HPDE6-E6E7 (cell line): ENCODE measurements at regions not wholly inside any gene's neighbourhood (a gene's known extent, or its start where the extent isn't known, plus 50 kb on each side); places are given as distances from the start of the nearest gene placed in this dataset.

Source experiments
- DNase-seq: peaks from one replicate; pipeline ENCODE4 v3.0.0; 2011; ENCODE audit warnings: missing footprints; ENCODE audit errors: extremely low spot score

DNA sequence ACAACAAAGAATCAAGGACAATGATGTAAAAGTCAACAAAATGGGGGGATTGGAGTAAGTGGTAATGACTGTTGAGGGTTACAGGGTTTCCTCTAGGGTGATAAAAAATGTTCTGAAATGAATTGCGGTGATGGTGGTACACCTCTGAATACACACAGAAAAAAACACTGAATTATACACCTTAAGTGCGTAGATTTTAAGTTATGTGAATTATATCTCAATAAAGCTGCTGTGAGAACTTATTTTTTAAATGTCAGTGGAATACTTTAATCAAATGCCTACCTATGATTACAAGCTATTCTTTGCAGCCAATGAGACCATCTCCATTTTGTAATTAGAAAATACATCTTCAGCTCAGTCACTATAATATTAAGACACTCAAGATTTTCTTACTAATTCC, 53.5 kb downstream of the ZNF608 start:
- DNase-seq, result no peak

DNA sequence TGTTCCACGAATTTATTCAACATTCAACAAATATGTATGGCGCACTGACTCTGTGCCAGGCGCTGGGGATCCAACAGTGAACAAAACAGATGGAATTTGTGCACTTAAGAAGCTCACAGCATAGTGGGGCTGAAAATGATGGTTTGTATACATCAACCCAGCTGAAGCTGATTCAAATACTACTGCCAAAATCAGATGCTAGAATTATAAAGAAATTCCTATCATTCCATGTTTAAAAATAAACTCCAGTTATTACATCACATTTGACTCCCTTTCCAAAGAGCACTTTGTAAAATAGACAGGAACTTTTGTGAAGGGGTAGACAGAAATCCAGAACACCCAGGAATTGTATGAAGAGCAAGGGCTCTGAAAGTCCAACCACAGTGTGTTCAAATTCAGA, 54.1 kb downstream of the ZNF608 start:
- DNase-seq, result no peak

DNA sequence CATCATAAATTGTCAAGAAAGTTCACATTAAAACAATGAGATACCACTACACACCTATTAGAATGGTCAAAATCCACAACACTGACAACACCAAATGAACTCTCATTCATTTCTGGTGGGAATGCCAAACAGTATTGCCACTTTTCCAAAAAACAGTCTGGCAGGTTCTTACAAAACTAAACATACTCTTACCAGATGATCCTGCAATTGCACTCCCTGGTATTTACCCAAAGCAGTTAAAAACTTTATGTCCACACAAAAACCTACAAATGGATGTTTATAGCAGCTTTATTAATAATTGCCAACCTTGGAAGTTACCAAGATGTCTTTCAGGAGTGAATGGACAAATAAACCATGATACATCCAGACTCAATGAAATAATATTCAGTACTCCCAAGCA, 56.8 kb downstream of the ZNF608 start:
- no peak for DNase-seq

DNA sequence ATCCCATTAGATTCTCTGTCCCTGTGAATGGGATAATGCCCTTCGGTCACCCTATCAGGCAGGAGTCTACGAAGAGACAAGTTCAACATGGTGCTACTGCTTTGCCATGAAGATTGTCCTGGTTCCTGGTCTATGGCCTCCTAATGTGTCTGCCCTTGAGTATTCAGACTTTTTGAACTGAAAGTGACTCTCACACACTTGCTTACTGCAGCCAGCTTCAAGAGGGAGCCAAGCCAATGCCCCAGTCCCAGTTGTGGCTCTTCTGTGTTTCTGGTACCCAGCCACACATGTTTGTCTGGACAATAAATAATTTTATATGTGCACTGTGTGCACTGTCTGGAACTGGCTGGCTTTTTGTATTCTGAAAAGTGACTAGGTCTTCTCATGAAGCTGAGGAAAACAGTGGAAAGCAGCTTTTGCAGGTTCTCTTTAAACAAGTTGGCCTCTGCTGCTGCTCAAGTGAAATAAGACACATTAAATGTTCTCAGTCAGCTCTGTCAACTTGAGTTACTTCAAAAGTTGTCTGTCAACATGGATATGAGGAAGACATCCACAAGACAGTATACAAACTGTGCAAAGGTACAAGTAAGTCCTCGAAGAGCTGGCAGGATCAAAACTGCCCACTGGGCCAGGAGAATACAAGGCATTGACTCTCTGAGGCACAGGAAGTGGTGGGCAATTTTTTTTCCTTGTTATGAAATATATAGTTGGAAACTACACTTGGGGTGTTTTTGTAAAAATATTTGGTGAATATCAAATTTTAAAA, 60.0 kb downstream of the ZNF608 start:
- DNase-seq, result no peak

DNA sequence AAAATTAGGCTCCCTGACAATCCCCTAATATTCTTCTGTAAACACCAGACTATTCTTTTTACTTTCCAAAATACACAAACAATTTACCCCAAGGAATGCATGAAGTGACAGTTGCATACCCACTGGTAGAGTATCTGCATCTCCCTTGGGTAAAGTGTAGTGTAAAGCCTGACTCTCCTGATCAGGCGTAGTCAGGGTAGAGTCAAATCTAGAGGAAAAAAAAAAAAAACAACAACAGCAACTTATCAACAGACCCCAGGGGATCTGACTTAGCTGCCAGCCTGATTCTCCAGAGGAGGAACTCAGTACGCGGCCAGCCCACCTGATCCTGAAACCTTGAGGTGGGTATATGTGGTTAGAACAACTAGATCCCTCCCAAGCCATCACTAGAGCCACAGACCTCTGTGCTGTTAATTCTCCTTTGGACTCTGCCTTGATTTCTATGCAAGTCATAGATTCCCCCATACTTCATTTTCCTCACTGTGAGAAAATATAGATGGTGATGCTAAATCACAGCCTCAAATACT, 61.0 kb downstream of the ZNF608 start:
- DNase-seq, result no peak

DNA sequence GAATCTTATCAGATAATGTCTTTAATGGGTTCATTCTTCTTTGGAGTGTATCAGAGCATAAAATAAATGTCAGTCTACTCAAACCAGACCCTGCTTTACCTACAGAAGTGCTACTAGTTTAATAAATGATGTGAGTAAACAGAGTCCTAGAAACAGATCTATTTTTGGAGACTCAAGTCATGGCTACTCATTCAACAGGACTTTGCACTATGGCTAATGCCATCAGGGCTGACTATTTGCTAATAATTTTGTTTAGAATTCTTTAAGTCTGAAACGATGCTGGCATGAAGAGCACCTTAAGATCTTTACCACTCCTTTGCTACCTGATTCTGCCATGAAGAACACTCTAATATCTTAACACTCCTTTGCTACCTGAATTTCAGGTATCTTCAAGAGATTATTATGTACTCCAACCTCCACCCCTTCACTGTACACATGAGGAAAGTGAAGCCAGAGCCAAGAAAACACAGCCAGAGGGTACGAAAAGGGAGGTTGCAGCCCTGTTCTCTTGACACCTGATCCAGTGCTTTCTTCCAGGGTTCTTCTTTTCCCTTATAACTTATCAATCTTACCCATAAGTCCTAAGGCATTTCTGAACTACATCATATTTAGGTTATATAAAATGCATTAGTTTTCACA, 62.4 kb downstream of the ZNF608 start:
- no peak for DNase-seq

DNA sequence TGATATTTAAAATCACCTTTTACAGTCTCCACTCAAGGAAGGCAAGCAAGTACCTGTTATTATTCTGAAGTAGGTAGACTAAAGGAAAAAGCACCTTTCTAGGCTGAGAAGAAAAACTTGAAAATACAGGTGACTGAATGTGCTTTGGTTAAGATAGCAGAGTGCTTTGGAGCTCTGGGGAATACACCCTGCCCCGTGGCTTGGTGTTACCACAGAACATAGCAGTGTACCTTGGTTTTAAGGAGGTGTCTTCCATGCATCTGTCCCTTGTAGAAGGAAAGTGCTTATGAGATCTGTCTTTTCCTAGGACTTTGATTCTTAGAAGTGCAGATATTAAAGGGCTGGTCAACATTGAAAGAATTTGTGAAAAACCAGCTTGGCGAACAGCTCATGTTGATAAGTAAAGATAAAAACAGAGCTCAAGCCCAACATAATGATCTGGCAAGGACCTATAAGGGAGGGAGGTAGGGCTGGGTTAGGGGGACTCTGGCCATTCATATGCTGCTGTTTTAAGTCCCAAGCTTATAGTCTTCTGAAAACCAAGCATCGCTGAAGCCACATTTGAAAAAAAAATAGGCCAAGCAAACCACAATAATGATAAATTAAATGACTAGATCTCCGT, 66.8 kb downstream of the ZNF608 start:
- no peak for DNase-seq

DNA sequence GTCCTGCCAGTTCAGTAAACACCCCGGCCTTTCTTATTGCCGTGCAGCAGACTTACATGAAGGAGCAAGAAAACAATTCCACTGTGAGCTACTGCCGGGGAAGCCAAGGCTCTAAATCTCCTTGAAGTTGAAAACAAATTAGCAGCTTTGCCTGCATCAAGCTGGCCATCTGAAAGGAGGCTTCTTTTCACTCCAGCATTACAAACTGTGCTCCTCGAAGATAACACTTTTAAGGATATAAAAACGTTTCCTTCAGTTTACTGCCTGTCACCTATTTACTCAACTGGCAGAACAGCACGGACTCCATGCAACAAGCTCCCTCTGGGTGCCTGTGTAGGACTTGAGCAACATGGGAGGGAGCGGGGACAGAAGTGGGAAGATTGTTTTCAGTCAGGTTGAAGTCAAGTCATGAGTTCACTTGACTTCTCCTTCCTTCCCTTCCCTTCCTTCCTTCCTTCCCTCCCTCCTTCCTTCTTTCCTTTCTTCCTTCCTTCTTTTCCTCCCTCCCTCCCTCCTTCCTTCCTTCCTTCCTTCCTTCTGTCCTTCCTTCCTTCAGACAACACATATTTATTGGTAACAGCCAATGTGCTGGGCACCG, 67.4 kb downstream of the ZNF608 start:
- no peak for DNase-seq

DNA sequence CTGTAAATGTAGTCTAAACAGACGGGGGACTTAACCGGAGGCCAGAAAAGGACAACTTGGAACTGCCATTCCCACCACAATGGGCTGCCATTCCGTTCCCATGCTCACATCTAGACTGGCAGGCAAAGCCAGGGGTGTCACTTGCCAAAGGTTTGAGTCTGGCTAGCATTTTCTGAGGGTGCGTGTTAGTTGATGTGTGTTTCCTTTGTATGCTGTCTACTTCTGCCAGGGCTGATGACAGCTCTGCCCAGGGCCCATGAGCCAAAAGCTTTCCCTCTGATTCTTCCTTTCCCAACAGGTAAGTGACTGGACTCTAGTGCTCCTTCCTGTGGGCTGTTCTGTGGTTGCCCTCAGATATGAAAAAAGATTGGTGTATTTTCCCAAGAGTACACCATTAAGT, 68.0 kb downstream of the ZNF608 start:
- DNase-seq, result no peak

DNA sequence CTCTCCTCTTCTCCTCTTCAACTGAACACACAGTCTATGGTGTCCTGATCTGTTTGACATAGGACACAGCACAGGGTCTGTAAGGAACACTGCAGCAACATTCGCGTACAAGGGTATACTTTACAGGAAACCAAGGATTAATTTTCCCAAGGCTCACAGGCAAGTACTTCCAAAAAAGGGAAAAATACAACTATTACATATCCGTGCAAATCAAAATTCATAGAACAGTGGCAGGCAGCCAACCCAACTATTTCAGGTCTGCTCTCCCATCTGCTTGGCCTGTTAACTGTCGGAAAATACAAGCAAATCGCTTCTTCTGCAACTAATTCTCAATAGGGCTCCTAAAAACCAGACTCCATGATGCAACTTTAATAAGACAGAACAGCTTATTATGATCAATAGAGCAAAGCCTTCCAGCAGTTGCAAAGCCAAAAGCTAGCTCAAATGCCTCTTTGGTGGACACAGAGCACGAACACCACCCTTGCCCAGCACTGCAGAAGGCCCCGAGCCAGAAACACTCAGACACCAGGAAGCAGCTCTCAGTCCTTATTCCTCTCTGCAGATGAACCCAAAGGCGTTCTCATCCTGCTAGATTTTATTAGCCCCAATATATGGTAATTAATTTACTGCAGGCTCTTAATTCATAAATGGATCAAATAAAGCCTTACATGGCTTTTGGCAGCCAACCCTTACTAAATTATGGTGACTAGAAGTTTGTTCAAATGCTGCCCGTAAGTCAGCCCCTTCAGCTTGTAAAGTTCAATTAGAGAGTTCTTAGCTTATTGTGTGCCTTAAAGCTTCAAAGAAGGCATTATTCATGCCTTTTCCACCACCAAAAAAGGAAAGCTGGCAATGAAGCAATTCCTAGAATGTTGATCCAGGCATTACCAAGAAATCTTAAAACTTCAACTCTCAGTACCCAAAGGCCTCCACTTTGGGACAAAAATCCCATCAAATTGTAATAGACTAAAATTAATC, 68.8 kb downstream of the ZNF608 start:
- no peak for DNase-seq

DNA sequence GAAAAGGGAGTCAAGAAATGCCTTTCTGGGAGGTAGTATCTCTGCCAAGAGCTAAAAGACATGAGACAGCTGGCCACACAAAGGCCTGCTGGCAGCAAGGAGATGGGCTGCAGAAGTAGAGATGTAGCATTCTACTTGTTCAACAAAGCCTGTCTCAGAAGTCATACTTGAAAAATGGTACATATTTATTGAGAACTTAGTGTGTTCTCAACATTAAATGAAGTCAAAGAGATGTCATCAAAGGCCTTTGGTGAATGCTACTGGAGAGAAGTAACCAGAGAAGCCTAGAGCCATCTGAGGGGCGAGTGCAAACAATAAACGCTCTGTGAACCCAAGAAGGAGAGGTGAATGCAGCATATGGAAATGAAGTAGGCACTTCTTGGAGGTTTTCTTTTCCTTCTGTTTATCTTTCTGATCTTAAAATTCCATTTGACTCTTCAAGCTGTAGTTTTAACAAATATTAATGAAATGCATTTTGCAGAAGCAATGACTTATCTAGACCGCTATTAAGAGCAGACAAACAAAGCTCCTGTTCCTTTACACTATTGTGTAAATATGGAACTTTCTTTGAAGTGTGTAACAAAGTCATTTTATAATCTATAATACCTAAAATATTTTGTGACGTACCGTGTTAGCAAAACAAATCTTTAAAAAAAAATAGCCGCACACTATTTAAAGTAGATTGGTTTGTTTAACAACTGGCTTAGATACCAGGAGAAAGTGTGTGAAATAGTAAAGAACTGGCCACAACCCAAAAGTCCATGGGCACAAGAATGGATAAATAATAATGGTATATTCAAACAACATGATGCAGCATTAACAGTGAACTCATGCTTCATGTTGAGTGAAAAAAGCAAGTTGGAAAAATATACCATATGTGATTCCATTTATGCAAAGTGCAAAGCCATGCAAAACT, 70.2 kb downstream of the ZNF608 start:
- no peak for DNase-seq

DNA sequence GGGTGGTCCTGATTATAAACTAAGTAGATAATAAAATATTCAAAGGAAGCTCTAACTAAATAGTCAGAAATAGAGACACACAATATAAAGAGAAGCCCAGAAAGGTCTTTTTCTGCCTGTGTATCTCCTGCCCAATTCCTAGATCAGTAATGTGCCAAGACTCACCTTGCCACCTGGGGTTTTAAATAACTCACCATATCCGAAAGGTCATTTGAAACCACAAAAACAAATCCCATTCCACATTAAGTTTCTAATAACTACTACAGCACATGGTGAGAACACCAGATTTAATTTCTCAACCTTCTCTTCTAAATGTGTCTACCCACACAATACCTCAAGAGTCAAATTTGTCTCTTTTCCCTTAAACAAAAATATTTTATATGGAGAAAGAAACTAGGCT, 75.2 kb downstream of the ZNF608 start:
- DNase-seq, result no peak

DNA sequence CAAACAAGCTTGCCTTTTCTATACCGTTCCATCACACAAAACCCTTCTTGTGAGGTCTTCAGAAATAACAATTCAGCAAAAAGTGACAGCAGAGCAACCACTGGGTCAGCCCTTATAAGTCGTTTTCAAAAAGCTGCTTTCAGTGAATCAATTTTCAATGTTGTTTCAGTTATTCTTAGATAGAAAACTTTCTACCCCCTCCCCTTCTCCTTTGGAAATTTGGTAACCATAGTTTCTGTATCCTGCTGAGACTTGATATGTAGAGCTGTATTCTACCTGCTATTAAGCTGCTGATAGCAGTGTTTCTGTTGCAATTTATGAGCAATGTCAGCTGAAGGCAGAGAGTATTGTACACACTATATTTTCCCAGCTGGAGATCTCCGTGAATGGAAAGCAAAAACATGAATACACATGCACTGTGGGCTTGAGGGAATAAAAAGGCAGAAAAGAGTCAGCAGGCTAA, 75.7 kb downstream of the ZNF608 start:
- no peak for DNase-seq

DNA sequence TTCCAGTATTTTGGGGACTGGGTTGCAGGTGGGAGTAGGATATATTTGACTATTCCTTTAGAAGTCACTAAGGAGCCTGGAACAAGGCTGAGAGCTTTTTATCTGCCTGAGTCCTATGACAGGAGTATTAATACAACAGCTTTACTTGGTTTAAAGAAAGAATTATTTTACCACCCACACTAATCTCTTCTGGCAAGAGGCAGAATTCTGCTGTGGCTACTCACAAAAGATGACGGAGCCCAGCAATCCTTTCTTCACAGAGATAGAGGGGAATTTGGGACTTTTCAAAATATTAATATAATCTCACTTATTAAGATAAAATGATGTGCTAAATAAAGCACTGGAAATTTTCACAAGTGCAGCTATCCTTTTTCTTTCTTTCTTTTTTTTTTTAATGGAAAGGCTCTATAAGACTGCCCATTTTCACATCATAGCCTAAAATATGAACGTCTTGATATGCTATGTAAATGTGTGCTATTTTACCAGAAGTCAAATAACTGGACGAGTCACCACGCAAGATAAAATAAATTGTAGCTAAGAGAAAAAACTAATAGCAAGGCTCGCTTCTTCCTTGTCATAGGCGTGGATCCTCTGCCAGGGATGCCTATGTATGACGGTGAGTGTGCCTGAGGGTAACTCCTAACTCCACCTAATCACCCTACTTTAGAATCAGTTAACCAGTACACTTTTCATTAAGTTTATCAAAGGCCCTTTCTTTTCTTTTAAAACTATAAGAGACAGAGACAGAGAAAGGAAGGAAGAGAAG, 76.3 kb downstream of the ZNF608 start:
- DNase-seq, result no peak

DNA sequence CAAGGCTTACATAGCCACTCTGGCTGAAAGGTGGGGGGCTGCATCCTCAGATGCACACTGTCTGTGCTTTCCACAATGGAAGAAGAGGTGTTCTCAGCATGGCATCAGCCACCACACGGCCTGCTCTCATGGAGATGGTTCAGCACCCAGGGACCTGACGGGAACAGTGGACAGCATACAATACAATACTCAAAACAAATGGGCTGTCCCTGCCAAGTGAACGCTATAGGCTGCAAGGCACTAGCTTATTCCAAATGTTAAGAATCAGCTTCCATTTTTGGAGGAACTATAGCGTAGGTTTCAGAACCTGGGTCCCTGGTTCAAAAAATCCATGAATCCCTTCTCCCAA, 77.2 kb downstream of the ZNF608 start:
- DNase-seq, result no peak

DNA sequence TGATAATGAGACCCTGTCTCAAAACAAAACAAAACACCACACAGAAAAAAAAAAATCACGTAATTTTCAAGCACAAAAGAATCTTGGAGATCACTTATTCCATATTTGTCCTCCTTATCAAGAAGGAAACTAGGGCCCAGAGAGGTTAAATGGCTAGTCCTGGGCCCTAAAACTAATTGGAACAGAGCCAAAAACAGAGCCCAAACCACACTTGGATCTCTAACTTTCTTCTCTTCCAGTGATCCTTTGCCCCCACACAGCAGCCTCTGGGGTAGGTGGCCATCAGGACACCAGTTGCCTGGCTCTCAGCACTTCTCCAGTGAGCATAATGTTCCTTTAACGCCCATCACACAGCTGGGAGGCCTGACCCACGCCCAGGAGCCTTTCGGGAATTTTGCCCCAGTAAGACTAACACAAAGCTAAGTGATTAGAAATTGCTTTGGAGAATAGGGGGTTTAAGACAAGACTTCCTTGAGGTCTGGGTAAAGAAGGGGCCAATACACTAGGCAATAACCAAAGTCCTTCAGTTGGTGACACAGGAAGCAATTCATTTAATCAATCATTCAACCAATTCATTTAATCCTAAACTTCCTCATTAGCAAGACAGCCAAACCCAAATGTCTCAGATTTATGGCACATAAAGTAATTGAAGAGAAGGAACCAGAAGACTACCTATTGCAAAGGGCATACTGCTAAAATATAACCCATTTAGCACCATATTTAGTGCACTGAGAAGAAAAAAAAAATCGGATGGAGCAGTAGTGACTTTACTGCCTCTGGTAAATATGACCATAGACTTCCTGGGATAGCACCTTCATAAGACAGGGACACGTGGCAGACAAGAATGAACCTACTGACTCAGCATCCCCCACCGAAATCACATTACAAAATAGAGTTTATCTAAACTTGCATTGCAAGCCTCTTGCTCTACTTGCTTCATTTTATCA, 77.8 kb downstream of the ZNF608 start:
- DNase-seq, result no peak

DNA sequence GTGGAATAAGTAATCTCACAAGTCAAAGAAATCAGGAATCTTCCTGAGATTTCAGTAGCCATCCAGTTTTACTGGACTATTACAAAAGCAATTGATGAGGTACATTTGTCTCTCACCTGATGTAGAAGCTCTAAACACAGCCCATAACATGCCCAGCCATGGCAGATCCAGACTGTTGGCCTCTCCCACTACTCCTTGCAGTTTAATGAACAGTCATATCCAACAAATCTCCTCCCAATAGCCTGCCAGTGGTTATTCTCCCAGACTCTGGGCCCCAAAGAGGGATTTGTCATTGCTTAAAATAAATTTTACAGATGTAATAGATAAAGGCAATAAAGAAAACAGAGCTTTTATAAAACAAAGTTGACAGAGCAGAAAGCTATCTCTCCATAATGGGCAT, 80.8 kb downstream of the ZNF608 start:
- DNase-seq, result no peak

DNA sequence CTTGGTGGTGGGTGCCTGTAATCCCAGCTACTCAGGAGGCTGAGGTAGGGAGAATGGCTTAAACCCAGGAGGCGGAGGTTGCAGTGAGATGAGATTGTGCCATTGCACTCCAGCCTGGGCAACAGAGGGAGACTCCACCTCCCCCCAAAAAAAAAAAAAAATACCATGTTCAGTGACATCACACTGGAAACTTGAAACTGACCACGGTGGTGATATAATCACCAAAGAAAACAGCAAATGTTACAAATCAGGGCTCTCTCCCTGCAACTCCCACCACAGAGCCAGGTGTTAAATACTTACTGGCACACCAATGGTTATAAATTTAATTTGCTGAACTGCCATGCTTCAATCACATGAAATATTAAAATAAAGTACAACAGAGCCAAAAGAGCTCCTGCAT, 81.4 kb downstream of the ZNF608 start:
- DNase-seq, result no peak
